Upper lobe of left lung (tissue), 4 donors: ENCODE measurements at regions not wholly inside any gene's neighbourhood (a gene's known extent, or its start where the extent isn't known, plus 50 kb on each side); places are given as distances from the start of the nearest gene placed in this dataset.

Source experiments
- CTCF ChIP-seq, 6 experiments: fragments of 450-650 bp in 4 of 6; fragments of 200-600 bp in 2 of 6; sonication (generic) in 2 of 6; IDR thresholded peaks; one replicate each; pipeline ENCODE4 v1.5.1; 2016 to 2019; ENCODE audit warnings: antibody characterized with exemption in 6 of 6
- EP300 ChIP-seq, 4 donors: sonication (generic); formaldehyde crosslinking; IDR thresholded peaks; one replicate each; pipeline ENCODE4 v1.5.1; 2017; ENCODE audit warnings: antibody characterized with exemption in 4 of 4, control low read depth in 2 of 4
- POLR2A ChIP-seq, 4 donors: fragments of 450-650 bp; IDR thresholded peaks; one replicate each; pipeline ENCODE4 v1.5.1; 2016 to 2017; ENCODE audit warnings: antibody characterized with exemption in 4 of 4, mild to moderate bottlenecking in 2 of 4
- POLR2AphosphoS5 ChIP-seq, 2 donors: sonication (generic); formaldehyde crosslinking; IDR thresholded peaks; one replicate each; pipeline ENCODE4 v1.5.1; 2017; ENCODE audit warnings: antibody characterized with exemption in 2 of 2

DNA sequence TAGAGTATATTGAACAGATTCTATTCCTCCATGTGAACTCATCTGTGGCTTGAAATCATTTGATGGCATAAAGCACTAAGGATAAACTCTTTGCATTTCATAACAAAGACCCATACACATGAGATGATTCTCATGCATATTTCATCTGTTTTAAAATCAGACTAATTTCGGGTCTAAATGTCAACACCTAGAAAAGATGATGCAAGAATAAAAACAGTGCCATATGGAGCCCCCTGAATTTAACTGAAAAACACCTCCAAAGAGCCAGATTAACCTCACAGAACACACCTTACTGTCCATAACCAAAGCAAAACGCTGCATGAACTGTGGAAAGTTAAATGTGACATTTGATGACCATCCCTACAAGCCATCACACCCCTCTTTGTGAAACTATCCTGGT is 59.7 kb downstream of the ELAPOR2 start:
- TF ChIP-seq POLR2A (IDR thresholded peaks at IDR 0.05) (no peak), EP300 (IDR thresholded peaks at IDR 0.05) (no peak), POLR2AphosphoS5 (IDR thresholded peaks at IDR 0.05) (no peak), CTCF (IDR thresholded peaks at IDR 0.05) (no peak)
